ENCODE measurements at regions not wholly inside any gene's neighbourhood (a gene's known extent, or its start where the extent isn't known, plus 50 kb on each side); places are given as distances from the start of the nearest gene placed in this dataset.

- no peak for TF ChIP-seq CTCF (IDR thresholded peaks at IDR 0.05; ENCODE audit: low read depth, low read length)
- TF ChIP-seq EZH2phosphoT487 (IDR thresholded peaks at IDR 0.05; ENCODE audit: low read depth) = no peak
These were observed 324.2 kb downstream of the PCDH19 start for GRCh38 chrX:100085846-100086245.

Data from OCI-LY3 (cell line).